Gastroesophageal sphincter (tissue), 3 donors: ENCODE measurements at regions not wholly inside any gene's neighbourhood (a gene's known extent, or its start where the extent isn't known, plus 50 kb on each side); places are given as distances from the start of the nearest gene placed in this dataset.

Experiments
- CTCF ChIP-seq, 4 experiments: fragments of 200-600 bp in 2 of 4; fragments of 450-650 bp in 2 of 4; sonication (generic) in 1 of 4; IDR thresholded peaks; one replicate each; pipeline ENCODE4 v1.5.1; 2017 to 2019; ENCODE audit warnings: antibody characterized with exemption in 4 of 4, mild to moderate bottlenecking in 2 of 4, moderate library complexity in 2 of 4
- POLR2A ChIP-seq, 2 donors: fragments of 450-650 bp; IDR thresholded peaks; one replicate each; pipeline ENCODE4 v1.6.1; 2017; ENCODE audit warnings: antibody characterized with exemption in 2 of 2, mild to moderate bottlenecking in 2 of 2, moderate library complexity in 1 of 2

DNA sequence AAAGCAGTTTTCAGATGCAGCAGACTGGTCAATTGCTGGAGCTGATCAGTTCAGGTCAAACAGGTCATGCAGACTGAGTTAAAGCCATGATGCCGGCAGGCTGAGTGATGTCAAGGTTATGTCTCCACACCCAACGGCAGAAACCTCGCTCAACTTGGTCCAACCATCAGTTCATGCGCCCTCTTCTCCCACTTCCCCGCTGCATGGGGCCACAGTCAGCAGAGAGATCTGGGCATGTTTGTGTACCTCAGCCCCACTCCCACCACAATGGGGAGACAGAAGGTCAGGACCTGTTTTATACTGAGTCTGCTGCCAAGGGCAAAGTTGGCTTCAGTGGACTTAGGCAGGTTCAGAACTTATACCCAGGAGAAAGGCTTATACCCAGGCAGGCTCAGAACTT is 118.7 kb downstream of the TRIM29 start:
- TF ChIP-seq POLR2A (IDR thresholded peaks at IDR 0.05) (no peak), CTCF (IDR thresholded peaks at IDR 0.05) (no peak)
